ENCODE measurements at regions not wholly inside any gene's neighbourhood (a gene's known extent, or its start where the extent isn't known, plus 50 kb on each side); places are given as distances from the start of the nearest gene placed in this dataset.

DNA sequence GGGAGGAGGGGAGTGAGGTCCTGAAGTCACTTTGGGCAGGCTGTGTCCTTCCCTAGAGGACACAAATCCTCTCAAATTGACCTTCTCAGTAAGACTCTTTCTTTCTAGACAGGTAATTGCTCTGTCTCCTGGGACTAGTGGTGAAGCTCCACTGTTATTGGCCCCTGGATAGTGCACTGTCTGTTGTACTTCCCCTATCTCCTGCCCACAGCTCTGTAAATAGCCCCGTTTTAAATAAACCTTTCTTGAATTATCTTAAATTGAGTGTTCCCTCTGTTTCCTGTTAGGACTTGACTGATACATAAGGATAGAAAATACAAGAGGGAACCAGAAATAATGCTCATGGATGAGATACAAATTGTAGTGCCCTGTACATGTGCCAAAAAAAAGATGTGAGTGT lies 229.5 kb upstream of the USP24 start:
- TF ChIP-seq CREB1 (IDR thresholded peaks at IDR 0.05; ENCODE audit: low read depth) (no peak), RAD21 (IDR thresholded peaks at IDR 0.05; ENCODE audit: low read depth) (no peak), YY1 (IDR thresholded peaks at IDR 0.05; ENCODE audit: low read depth) (no peak), FOXM1 (IDR thresholded peaks at IDR 0.05; ENCODE audit: borderline replicate concordance, low read depth) (no peak), EP300 (IDR thresholded peaks at IDR 0.05; ENCODE audit: borderline replicate concordance) (no peak), TEAD4 (IDR thresholded peaks at IDR 0.05) (no peak), REST (IDR thresholded peaks at IDR 0.05; ENCODE audit: low read depth) (no peak)
- TF ChIP-seq, protein P1, sequence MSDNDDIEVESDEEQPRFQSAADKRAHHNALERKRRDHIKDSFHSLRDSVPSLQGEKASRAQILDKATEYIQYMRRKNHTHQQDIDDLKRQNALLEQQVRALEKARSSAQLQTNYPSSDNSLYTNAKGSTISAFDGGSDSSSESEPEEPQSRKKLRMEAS (IDR thresholded peaks at IDR 0.05) = no peak
